Ishikawa (cell line): ENCODE measurements at regions not wholly inside any gene's neighbourhood (a gene's known extent, or its start where the extent isn't known, plus 50 kb on each side); places are given as distances from the start of the nearest gene placed in this dataset.

Experiments
- CREB1 ChIP-seq: IDR thresholded peaks from 2 replicates; pipeline ENCODE4 v1.6.1; 2012; ENCODE audit warnings: low read depth
- EGR1 ChIP-seq: IDR thresholded peaks from 2 replicates; pipeline ENCODE4 v1.6.1; 2012
- RAD21 ChIP-seq: IDR thresholded peaks from 2 replicates; pipeline ENCODE4 v1.6.1; 2012; ENCODE audit warnings: low read depth
- TCF12 ChIP-seq: IDR thresholded peaks from 2 replicates; pipeline ENCODE4 v1.6.1; 2012; ENCODE audit warnings: low read depth
- TF ChIP-seq, protein P1 (sequence below): IDR thresholded peaks from 2 replicates; pipeline ENCODE4 v1.6.1; 2012

DNA sequence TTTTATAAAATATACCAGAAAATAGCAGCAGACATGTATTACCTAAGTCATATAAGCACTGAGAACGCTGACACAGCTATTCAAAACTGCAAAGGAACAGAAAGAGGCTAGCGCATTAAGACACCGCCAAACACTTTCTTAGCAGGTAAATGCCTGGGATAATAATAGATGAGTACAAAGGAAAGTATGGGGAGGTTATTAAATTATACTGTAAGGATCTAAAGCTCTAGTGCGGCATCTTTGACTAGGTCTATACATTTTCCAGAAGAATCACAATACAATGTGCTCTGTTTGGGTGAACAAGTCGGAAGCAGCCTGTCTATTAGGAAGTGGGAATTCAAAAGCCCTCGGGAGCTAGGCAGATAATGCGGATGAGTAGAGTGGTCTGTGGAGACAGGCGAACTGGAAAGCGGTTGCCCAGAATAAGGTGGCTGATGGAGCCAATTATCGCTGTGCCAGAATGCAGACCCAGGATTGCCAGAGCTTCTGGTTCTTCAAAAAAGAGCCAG, 443.6 kb upstream of the TENM3 start:
- TF ChIP-seq, protein P1, sequence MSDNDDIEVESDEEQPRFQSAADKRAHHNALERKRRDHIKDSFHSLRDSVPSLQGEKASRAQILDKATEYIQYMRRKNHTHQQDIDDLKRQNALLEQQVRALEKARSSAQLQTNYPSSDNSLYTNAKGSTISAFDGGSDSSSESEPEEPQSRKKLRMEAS = no peak
- no peak for TF ChIP-seq EGR1
- no peak for TF ChIP-seq RAD21
- TF ChIP-seq TCF12 = no peak
- TF ChIP-seq CREB1 = no peak
